NCI-H524 (cell line): ENCODE measurements at regions not wholly inside any gene's neighbourhood (a gene's known extent, or its start where the extent isn't known, plus 50 kb on each side); places are given as distances from the start of the nearest gene placed in this dataset.

Experiments used
- DNase-seq, 2 experiments: peaks; one replicate each; lab custom pipeline; 2025; lab: John Stamatoyannopoulos, UW

DNA sequence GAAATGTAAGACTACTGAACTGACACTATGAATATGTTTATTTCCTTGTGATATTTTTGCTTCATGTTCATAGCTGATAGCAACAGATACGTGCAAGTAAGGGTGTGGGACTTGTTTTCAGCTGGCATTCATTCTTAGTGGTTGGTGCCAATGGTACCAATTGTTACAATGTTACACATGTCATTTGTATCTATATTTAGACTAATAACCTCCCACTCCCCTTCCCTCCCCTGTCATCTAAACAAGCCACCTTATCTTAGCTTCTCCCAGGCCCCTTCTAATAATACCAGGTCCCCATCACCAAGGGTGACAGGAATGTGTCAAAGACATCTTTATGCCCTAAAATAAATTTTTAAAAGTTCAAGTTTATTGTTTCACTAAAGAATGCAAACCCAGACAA lies 294.7 kb upstream of the FAM98A start:
- DNase-seq, result no peak

DNA sequence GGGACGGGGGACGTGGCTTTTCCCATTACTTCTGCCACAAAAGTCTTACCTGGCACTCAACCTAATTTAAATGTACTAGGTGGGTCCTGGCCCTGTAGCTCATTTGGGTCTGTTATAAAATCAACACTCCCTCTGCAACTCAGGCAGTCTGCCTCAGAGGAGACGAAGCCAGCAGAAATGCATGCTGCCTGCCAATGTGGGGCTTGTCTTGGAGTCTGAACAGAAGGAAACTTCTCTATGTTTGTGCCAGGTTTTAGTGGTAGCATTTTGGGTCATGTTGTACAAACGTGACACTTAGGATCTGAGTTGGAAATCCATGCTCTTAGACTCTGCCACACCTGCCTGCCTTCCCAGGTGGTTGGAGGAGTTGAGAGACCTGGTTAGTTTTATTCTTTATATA lies 292.5 kb upstream of the FAM98A start:
- DNase-seq, result no peak

- DNase-seq, result no peak
Observed at GRCh38 chr2:33890686-33891085, 291.6 kb upstream of the FAM98A start.

- no peak for DNase-seq
Observed at GRCh38 chr2:33877348-33878016, 278.4 kb upstream of the FAM98A start.

DNA sequence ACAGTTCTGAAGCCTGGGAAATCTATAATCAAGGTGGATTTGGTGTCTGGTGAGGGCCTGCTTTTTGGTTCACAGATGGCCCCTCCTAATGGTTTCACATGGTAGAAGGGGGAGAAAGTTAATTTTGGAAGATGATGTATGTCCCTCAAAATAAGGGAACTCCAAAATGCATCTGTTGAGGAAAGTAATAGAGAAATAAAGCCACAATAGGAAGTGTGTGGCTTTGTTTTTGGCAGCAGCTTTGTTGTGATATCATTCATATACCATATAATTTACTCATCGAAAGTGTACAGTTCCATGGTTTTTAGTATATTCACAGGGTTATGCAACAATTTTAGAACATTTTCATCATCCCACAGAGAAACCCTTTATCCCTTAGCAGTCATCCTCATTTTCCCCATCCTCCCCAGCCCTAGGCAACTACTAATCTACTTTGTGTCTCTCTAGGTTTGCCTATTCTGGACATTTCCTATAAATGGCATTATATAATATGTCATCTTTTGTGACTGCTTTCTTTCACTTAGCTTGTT lies 274.0 kb upstream of the FAM98A start:
- no peak for DNase-seq

DNA sequence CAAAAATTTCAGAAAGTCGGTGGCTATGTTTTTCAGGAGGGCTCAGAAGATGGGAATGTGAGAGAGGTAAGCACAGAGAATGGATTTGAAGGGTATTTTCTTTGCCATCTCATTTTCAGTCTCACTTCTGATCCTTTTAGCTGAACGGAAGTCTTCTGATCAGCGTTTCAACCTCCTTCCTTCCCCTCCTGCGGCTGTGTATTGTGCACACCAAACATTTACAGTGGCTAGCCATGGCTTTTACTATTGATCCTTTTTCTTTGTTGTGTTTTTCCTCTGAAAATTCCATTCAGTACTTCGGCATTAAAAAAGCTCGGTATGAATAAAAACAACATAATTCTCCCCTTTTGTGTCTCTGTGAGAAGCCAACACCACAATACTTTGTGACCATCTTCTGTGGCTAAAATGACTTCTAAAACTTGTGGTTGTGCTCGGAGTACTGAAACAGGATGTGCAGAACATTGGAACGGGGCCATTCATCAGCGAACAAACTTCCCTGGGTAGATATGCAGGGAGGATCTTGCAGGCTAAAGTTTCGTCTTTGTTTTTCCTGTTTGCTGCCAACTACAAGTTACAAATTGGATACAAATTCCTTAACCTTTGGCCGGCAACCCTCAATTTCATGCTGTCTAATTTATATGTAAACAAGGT lies 260.8 kb upstream of the FAM98A start:
- no peak for DNase-seq

- DNase-seq, result no peak
Observed at GRCh38 chr2:33859176-33859575, 260.1 kb upstream of the FAM98A start.

- no peak for DNase-seq
Observed at GRCh38 chr2:33848486-33848885, 249.4 kb upstream of the FAM98A start.

- DNase-seq, result no peak
Observed at GRCh38 chr2:33839791-33840190, 240.7 kb upstream of the FAM98A start.

- DNase-seq, result no peak
Observed at GRCh38 chr2:33836628-33837027, 237.5 kb upstream of the FAM98A start.

DNA sequence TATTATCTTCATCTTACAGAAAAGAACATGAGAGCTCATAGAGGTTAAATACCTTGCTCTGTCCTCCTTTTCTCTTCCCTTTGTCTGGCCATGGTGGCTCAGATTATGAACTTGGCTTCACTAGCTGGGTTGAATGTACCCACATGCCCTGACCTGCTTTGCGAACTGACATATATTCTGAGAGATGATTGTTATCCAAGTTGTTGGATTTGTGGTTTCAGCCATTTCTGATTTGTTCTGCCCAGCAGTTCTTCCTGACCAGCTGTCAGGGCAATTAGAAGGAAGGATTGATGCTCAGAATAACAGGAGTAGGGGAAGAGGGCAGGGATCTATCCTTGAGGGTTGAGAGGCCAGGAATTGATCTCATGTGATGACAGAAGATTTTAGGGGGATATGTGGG lies 236.8 kb upstream of the FAM98A start:
- DNase-seq, result no peak

DNA sequence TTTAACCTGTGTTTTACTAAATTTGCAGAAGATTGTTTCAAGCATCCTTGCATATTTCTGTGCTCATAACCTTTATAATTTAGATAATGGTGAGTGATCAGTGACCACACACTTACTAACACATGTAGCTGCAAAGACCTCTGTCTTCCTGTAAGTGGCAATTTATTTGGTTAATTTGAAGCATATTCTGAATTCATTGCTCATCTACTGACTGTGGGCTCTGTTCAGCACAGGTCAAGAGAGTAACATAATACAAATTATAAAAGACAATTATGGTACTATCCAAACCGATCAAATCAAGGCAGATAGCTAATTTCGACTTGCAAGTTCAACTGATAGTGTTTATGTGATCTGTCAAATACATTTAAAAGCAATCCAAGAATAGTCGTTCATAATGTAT lies 223.9 kb upstream of the FAM98A start:
- DNase-seq, result no peak

- DNase-seq, result no peak
Observed at GRCh38 chr2:33812707-33813106, 213.6 kb upstream of the FAM98A start.

GRCh38 chr2:33810046-33810835 lies 211.1 kb upstream of the FAM98A start:
- DNase-seq, result no peak

- no peak for DNase-seq
Observed at GRCh38 chr2:33806041-33806440, 206.9 kb upstream of the FAM98A start.

DNA sequence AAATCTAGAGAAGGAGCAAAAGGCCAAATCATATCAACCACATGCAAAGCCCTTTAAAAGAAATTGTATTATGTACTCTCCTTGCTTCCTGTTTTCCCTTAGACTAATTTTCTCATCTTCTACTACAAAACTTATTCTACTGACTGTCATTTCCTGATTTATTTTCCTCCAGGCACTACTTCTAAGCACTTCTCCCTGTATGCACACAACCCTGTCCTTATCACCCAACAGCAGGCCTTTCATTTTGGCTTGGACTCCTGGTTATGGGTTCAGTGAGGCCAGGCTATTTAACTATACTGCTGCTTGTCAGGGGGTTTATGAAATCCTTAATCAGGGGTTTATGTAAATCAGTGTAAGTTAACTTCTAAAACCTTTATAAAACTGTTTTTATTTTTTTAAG lies 205.1 kb upstream of the FAM98A start:
- DNase-seq, result no peak

- no peak for DNase-seq
Observed at GRCh38 chr2:33796511-33796910, 197.4 kb upstream of the FAM98A start.

GRCh38 chr2:33791625-33792024 lies 192.5 kb upstream of the FAM98A start:
- DNase-seq, result no peak

DNA sequence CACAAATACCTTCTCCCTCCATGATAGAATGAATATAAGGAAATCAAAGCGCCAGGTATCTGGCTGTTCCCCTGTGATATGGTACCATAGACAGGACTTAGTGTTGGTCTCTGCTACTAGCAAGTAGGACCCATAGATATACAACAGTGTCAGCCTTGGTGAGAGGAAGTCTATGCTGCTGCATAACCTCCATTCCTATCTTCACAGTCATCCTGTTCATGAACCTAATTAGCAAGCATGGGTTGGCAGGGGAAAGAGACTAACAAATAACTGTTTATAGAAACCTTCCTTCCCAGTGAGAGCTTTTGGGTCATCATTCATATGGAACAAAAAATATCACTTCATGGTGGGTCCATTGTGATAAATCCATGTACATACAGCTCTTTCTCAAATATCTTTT lies 188.9 kb upstream of the FAM98A start:
- no peak for DNase-seq

- DNase-seq, result no peak
Observed at GRCh38 chr2:33786881-33787280, 187.8 kb upstream of the FAM98A start.

DNA sequence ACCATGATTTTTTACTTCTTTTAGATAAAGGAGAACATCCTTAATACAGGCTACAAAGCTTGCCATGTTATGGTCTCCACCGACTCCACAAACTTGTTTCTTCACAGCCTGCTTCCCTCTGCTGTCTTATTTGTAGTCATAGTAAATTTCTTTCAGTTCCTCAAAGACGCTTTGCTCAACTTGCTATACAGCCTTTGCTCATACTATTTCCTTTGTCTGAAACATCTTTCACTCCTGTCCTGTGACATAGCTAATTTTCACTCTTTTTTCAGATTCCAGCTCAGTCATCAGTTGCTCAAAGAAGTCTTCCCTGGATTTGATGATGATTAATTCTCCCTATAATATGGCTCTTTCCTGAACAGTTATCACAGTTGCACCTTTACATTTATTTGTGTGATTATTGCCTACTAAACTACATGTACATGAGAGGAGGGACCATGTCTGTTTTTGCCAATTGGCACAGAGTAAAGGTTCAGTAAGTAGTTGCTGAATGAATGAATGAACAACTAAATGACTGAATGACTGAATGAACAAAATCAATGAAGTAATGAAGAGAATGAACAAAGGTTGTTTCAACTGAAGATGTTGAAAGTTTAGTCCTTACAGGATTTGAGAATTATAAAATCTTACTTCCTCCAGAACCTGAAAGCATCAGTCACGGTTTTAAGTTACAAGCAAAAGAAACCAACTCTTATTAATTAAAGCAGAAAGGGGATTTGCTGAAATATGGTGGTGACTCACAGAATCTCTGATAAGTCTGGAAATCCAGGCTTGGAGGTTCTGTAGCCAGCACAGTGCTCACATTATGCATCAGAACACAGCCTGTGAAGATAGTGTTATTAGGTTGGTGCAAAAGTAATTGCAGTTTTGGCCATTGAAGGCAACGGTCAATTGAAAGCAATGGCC lies 186.4 kb upstream of the FAM98A start:
- no peak for DNase-seq

- DNase-seq, result no peak
Observed at GRCh38 chr2:33784488-33784887, 185.4 kb upstream of the FAM98A start.
